ENCODE measurements at regions not wholly inside any gene's neighbourhood (a gene's known extent, or its start where the extent isn't known, plus 50 kb on each side); places are given as distances from the start of the nearest gene placed in this dataset.
"Not testable (repeated sequence)": the region's sequence is repeated elsewhere in the genome, so short reads cannot be mapped to it uniquely, and the experiment has no call there.

DNA sequence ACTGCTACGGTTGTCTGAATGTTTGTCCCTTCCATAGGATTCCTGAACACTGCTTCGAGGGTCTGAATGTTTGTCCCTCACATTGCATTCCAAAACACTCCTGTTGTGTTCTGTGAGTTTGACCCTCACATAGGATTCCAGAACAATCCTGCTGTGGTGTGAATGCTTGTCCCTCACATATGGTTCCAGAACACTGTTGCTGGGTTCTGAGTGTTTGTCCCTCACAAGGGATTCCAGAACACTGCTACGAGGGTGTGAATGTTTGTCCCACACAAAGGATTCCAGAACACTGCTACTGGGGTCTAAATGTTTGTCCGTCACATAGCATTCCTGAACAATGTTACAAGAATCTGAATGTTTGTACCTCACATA is 201.2 kb downstream of the FOXD4L6 start:
- Mint-ChIP-seq H3K4me3 (no peak overlapping the region), H3K4me1 (no peaks in the 10 kb centered on the region), H3K36me3 (ENCODE audit: low read depth) (peaks cover 8% of the 10 kb centered on the region), H3K27me3 (ENCODE audit: low read depth, poor library complexity) (peaks cover 5% of the 10 kb centered on the region), H3K9me3 (peaks cover 100% of the 10 kb centered on the region), H3K27ac (no peak overlapping the region)
- TF ChIP-seq, protein P1, sequence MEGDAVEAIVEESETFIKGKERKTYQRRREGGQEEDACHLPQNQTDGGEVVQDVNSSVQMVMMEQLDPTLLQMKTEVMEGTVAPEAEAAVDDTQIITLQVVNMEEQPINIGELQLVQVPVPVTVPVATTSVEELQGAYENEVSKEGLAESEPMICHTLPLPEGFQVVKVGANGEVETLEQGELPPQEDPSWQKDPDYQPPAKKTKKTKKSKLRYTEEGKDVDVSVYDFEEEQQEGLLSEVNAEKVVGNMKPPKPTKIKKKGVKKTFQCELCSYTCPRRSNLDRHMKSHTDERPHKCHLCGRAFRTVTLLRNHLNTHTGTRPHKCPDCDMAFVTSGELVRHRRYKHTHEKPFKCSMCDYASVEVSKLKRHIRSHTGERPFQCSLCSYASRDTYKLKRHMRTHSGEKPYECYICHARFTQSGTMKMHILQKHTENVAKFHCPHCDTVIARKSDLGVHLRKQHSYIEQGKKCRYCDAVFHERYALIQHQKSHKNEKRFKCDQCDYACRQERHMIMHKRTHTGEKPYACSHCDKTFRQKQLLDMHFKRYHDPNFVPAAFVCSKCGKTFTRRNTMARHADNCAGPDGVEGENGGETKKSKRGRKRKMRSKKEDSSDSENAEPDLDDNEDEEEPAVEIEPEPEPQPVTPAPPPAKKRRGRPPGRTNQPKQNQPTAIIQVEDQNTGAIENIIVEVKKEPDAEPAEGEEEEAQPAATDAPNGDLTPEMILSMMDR (IDR thresholded peaks at IDR 0.05) = no peak
- DNase-seq = no peak

GRCh38 chr9:40926404-40927259 is 201.8 kb downstream of the FOXD4L6 start:
- TF ChIP-seq, protein P1 (IDR thresholded peaks at IDR 0.05) = no peak
- DNase-seq = no peak
- Mint-ChIP-seq H3K27ac (no peak overlapping the region), H3K27me3 (ENCODE audit: low read depth, poor library complexity) (peaks cover 5% of the 10 kb centered on the region), H3K4me3 (no peak overlapping the region), H3K9me3 (peaks cover 98% of the 10 kb centered on the region), H3K4me1 (no peaks in the 10 kb centered on the region), H3K36me3 (ENCODE audit: low read depth) (peaks cover 2% of the 10 kb centered on the region)

GRCh38 chr9:40925149-40925548 is 203.3 kb downstream of the FOXD4L6 start:
- DNase-seq = no peak
- H3K4me3 Mint-ChIP-seq = no peak overlapping the region
- peaks cover 91% of the 10 kb centered on the region for H3K9me3 Mint-ChIP-seq
- peaks cover 5% of the 10 kb centered on the region for H3K27me3 Mint-ChIP-seq (ENCODE audit: low read depth, poor library complexity)
- H3K27ac Mint-ChIP-seq = no peak overlapping the region
- H3K36me3 Mint-ChIP-seq (ENCODE audit: low read depth) = no peaks in the 10 kb centered on the region
- TF ChIP-seq, protein P1 (IDR thresholded peaks at IDR 0.05) = no peak
- H3K4me1 Mint-ChIP-seq = no peaks in the 10 kb centered on the region

DNA sequence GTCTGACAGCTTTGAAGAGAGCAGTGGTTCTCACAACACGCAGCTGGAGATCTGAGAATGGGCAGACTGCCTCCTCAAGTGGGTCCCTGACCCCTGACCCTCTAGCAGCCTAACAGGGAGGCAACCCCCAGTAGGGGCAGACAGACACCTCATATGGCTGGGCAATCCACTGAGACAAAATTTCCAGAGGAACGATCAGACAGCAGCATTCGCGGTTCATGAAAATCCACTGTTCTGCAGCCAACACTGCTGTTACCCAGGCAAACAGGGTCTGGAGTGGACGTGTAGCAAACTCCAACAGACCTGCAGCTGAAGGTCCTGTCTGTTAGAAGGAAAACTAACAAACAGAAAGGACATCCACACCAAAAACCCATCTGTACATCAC is 212.1 kb downstream of the FOXD4L6 start:
- H3K9me3 Mint-ChIP-seq = peaks cover 92% of the 10 kb centered on the region
- H3K4me1 Mint-ChIP-seq, DNase-seq: not testable (repeated sequence)

GRCh38 chr9:40915660-40916398 is 212.7 kb downstream of the FOXD4L6 start:
- H3K27ac Mint-ChIP-seq; H3K36me3 Mint-ChIP-seq (ENCODE audit: low read depth); DNase-seq; H3K4me1 Mint-ChIP-seq; H3K4me3 Mint-ChIP-seq: not testable (repeated sequence)
- peaks cover 10% of the 10 kb centered on the region for H3K27me3 Mint-ChIP-seq (ENCODE audit: low read depth, poor library complexity)
- peaks cover 96% of the 10 kb centered on the region for H3K9me3 Mint-ChIP-seq

More for the DNA sequence above, 212.1 kb downstream of the FOXD4L6 start:
- H3K27me3 Mint-ChIP-seq (ENCODE audit: low read depth, poor library complexity) = peaks cover 10% of the 10 kb centered on the region
- H3K27ac Mint-ChIP-seq; H3K4me3 Mint-ChIP-seq; H3K36me3 Mint-ChIP-seq (ENCODE audit: low read depth): not testable (repeated sequence)

GRCh38 chr9:40914772-40915659 is 213.5 kb downstream of the FOXD4L6 start:
- Mint-ChIP-seq H3K27ac (no peak overlapping the region), H3K9me3 (peaks cover 97% of the 10 kb centered on the region), H3K27me3 (ENCODE audit: low read depth, poor library complexity) (peaks cover 10% of the 10 kb centered on the region), H3K4me3 (no peak overlapping the region), H3K4me1 (no peaks in the 10 kb centered on the region), H3K36me3 (ENCODE audit: low read depth) (peaks cover 5% of the 10 kb centered on the region)
- no peak for DNase-seq
- TF ChIP-seq, protein P1 (IDR thresholded peaks at IDR 0.05) = no peak

Measured in nephron progenitor cell (in vitro differentiated cells).